ENCODE measurements at regions not wholly inside any gene's neighbourhood (a gene's known extent, or its start where the extent isn't known, plus 50 kb on each side); places are given as distances from the start of the nearest gene placed in this dataset.

DNA sequence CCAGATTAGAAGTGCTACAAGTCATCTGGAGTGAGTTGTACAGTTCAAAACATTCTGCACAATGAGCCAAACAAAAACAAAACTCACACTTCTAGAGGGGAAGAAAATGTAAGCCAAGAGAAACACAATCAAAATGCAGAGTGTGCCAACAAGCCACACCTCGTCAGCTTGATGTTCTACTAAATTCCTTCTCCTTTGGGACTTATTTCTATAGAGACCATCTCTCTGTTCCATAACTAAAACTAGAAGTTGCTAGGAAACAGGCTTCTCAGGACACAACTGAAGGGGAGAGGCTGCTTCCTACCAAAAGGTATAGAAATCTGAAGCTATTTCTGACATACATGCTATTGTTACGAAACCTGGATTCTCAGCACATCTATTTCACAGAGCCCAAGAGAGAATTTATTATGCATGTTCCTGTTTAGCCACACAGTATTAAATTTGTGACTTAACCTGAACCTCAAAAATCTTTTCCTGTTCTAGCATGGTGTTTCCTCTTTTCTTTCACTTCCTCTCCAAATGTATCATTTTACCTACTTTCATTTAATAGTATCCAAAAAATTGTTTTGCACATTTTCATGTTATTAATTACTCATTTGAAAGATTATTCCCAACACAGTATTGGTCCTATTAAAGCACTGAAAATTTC is 211.4 kb upstream of the CCDC150 start:
- TF ChIP-seq, protein P1, sequence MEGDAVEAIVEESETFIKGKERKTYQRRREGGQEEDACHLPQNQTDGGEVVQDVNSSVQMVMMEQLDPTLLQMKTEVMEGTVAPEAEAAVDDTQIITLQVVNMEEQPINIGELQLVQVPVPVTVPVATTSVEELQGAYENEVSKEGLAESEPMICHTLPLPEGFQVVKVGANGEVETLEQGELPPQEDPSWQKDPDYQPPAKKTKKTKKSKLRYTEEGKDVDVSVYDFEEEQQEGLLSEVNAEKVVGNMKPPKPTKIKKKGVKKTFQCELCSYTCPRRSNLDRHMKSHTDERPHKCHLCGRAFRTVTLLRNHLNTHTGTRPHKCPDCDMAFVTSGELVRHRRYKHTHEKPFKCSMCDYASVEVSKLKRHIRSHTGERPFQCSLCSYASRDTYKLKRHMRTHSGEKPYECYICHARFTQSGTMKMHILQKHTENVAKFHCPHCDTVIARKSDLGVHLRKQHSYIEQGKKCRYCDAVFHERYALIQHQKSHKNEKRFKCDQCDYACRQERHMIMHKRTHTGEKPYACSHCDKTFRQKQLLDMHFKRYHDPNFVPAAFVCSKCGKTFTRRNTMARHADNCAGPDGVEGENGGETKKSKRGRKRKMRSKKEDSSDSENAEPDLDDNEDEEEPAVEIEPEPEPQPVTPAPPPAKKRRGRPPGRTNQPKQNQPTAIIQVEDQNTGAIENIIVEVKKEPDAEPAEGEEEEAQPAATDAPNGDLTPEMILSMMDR (IDR thresholded peaks at IDR 0.05): no peak
- TF ChIP-seq POLR2A (IDR thresholded peaks at IDR 0.05): no peak
